GM18520 (cell line): ENCODE measurements at regions not wholly inside any gene's neighbourhood (a gene's known extent, or its start where the extent isn't known, plus 50 kb on each side); places are given as distances from the start of the nearest gene placed in this dataset.

Experiments used
- ATAC-seq: cut with Tn5 transposase; IDR thresholded peaks from one replicate; pipeline ENCODE4 v1.9.1; 2021; ENCODE audit not compliant: unreplicated experiment

GRCh38 chr12:92650228-92650822 lies 52.5 kb upstream of the PLEKHG7 start:
- ATAC-seq, result no peak

GRCh38 chr12:92649511-92650227 lies 53.1 kb upstream of the PLEKHG7 start:
- peak; percentile 89 for ATAC-seq

- no peak for ATAC-seq
Measured at GRCh38 chr12:92648242-92649031, 54.4 kb upstream of the PLEKHG7 start.

GRCh38 chr12:92641291-92641690 lies 61.5 kb upstream of the PLEKHG7 start:
- no peak for ATAC-seq

- no peak for ATAC-seq
Measured at GRCh38 chr12:92640691-92641090, 62.1 kb upstream of the PLEKHG7 start.

DNA sequence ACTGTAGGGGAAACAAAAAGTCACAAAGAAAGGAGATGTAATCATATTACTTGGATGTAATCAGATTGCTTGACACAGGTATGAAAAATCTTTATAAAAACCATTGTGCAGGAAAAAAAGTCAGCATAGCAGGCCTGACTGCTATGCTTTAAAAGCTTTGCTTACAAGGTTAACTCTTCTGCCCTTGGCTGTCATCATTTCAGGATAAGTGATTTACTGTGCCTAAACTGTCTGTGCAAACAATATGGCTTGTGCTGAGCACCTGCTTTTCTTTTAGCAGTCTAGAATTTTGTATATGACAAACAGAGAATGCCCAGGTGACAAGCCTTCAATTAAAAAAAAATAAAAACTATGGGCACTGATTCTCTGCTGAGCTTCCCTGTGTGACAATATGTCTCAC lies 63.8 kb upstream of the PLEKHG7 start:
- ATAC-seq, result no peak

GRCh38 chr12:92634730-92635129 lies 68.1 kb upstream of the PLEKHG7 start:
- no peak for ATAC-seq

- ATAC-seq, result no peak
Measured at GRCh38 chr12:92634202-92634601, 68.6 kb upstream of the PLEKHG7 start.

GRCh38 chr12:92630968-92631367 lies 71.8 kb upstream of the PLEKHG7 start:
- ATAC-seq, result no peak

- no peak for ATAC-seq
Measured at GRCh38 chr12:92629349-92630065, 73.3 kb upstream of the PLEKHG7 start.

DNA sequence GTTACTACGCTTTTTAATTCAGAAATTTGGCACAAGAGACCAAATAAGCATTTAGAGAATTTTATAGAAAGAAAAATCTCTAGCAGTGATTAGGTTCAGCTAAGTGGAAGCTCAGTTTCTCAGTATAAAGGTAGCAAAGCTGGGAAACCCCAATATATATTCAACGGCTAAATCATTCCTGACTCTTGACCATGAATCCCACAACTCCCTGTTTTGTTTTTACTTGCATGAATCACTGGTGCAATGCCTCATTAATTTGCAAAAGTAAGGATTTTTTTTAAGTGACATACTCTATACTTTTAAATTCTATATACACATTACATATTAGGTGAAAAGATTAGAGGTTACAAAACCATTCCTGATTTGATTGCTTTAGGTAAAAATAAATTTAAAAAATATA lies 74.3 kb upstream of the PLEKHG7 start:
- no peak for ATAC-seq

DNA sequence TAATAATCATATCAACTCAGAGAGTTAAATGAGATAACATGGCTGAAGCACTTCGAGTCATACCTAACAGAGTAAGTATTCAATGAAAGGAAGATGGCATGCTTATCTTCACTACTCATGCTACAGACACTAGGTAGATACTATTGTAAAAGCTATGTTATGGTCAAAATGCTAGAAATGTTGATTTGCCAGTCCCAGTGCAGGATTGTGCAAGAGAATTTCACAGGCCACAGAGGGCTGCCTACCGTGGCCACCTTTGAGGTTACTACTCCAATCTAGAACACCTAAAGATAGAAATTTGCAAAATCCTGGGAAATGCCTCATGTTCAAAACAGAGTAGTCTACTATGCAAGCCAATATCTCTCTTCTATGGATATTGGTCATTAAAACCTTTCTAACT lies 75.3 kb upstream of the PLEKHG7 start:
- no peak for ATAC-seq

DNA sequence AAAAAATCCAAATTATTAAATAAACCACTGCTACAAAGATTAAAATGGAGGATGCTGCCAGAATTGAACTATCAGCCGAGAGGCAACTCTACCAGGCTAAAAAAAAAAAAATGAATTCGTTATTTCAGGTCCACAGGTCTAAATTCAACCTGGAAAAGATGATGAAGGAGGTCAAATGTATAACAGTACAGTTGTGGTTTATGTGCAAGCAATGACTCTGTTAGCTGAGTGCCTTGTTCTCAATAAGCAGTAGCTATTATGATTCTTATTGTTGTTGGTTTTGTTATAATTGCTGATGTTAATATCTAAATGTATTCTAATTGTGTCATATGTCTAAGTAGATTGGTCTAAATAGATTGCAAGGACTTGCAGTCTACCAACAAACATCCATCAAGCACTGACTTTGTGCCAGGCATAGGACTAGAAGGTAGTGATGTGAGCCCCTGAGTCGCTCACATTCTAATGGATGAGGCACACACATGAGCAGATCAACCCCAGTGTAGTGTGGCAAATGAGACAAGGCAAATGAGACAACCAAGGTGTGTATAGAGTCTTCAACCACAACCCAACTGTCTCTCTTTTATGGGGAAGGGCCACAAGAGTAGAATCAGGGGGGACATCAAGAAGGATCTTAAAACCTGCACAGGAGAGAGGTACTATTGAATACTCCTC lies 77.0 kb upstream of the PLEKHG7 start:
- ATAC-seq, result no peak

DNA sequence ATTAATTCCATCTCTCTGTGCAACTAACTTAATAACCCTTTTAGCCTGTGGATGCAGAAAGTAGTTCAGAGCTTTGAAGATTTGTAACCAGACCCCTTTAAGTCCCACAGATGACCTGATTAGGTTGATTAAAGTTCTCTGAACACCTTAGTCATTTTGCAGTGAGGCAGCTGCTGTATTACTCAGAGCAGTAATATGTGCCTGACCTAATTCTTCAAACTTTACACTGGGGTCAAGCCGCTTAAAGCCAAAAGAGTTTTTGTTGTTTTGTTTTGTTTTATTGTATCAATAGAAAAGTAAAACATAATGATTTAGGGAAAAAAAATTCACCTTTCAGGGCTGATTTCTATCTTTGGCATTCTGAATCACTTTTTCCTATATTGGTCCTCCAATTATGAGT lies 78.6 kb upstream of the PLEKHG7 start:
- ATAC-seq, result no peak

GRCh38 chr12:92623386-92623785 lies 79.4 kb upstream of the PLEKHG7 start:
- no peak for ATAC-seq

DNA sequence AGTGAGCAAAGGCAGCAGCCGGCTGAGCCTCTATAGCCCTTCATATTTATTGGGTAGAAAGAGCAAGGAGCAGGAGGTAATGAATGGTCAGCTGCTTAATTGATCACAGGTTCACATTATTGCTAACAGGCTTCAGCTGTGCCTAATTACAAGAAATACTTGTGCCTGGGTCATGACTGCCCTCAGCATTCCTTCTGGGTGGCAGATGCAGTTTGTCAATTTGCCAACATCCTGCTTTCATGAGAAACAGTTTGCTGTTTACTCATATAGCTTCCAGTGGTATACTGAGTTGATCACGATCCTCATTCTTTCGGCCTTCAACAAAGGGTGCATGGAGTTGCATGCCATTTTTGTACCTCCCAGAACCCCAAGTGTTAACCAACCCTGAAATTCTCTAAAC lies 81.0 kb upstream of the PLEKHG7 start:
- no peak for ATAC-seq

DNA sequence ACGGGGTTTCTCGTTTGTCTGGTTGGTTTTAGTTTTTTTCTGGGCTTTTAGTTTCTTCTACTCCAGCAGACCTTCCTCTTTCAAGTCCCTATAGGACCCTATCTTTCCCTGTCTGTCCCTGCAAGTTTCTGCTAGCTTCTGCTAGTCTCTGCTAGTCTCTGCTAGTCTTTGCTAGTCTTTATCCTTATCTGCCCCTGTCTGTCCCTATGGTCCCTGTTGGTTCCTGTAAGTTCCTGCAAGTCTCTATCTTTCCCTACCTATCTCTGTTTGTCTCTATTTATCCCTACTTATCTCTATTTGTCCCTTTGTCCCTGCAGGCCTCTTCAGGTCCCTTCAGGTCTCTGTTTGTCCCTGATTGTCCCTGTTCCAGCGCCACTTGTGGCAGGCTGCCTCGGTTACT lies 81.5 kb upstream of the PLEKHG7 start:
- ATAC-seq, result no peak

GRCh38 chr12:92619730-92620684 lies 82.8 kb upstream of the PLEKHG7 start:
- no peak for ATAC-seq

DNA sequence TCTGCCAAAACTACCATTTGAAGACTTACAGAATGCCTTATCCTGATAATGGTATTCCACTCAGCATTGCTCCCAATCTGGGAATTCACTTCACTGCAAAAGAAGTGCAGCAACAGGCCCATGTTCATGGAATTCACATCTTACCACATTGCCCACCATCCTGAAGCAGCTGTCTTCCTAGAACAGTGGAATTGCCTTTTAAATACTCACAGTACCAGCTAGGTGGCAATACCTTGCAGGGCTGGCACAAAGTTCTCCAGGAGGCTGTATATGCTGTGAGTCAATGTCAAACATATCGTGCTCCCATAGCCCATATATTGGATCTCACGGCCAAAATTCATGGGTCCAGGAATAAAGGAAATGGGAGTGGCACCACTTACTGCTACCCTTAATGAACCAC lies 83.8 kb upstream of the PLEKHG7 start:
- no peak for ATAC-seq

DNA sequence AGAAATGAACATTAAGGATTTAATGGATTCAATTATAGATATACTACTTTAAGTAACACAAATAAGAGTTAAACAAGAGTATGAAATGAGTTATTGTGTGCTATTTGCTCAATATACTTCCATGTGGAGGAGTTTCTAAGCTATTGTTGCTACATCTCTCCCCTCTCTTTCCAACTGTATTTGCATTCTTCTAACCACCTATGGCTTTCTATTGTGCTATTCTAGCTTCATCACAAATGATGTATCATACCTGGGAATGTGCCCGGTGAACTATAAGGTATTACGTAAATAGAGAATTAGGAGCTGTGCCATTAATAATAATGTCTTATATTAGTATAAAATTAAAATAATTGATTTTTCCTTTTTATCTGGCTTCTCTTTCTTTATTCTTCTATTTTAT lies 87.1 kb upstream of the PLEKHG7 start:
- no peak for ATAC-seq
